T-cell (primary cell): ENCODE measurements at regions not wholly inside any gene's neighbourhood (a gene's known extent, or its start where the extent isn't known, plus 50 kb on each side); places are given as distances from the start of the nearest gene placed in this dataset.

Source experiments
- ATAC-seq, 4 experiments: fragments of 200-7000 bp in 3 of 4; fragments of 150-1000 bp in 1 of 4; cut with Tn5 transposase; replicated peaks in 1 of 4; 1 replicate in 3 of 4; 2 replicates in 1 of 4; pipeline ENCODE4 v1.10.0; 2021; ENCODE audit warnings: moderate library complexity in 3 of 4, mild to moderate bottlenecking in 2 of 4, moderate number of reproducible peaks in 1 of 4
- CTCF ChIA-PET, 2 donors: fragments of 300-600 bp; sonication (Branson Sonifier 250); formaldehyde crosslinking; loops; one replicate each; lab custom pipeline; 2022; ENCODE audit warnings: antibody characterized with exemption in 2 of 2; lab: Charles Lee
- POLR2A ChIA-PET, 2 donors: fragments of 300-600 bp; sonication (Branson Sonifier 250); formaldehyde crosslinking; loops; one replicate each; lab custom pipeline; 2022; ENCODE audit warnings: antibody characterized with exemption in 2 of 2; lab: Charles Lee
- DNase-seq, 35 experiments: peaks; one replicate each; pipeline versions ENCODE4 v3.0.0 to v3.0.0-alpha.2; 2013 to 2023
- H3K27ac ChIP-seq: one replicate; pipeline ENCODE4 v1.5.1; 2013; ENCODE audit warnings: low read length
- H3K27me3 ChIP-seq, 2 experiments: replicated peaks in 1 of 2; 1 replicate in 1 of 2; 2 replicates in 1 of 2; pipeline versions ENCODE4 v1.6.1 to v1.7.0; 2013; ENCODE audit warnings: low read length in 1 of 2, mixed read lengths in 1 of 2; ENCODE audit not compliant: control insufficient read depth in 2 of 2, insufficient read depth in 2 of 2; ENCODE audit errors: extremely low read depth in 1 of 2
- H3K36me3 ChIP-seq, 2 donors: 1 replicate in 1 of 2; 2 replicates in 1 of 2; pipeline versions ENCODE4 v1.6.1 to v1.7.0; 2013; ENCODE audit warnings: low read length in 1 of 2; ENCODE audit not compliant: control insufficient read depth in 2 of 2, insufficient read depth in 1 of 2; ENCODE audit errors: extremely low read depth in 1 of 2
- H3K4me1 ChIP-seq, 2 experiments: 1 replicate in 1 of 2; 2 replicates in 1 of 2; pipeline versions ENCODE4 v1.6.1 to v1.7.0; 2013; ENCODE audit warnings: low read length in 2 of 2, mixed read lengths in 1 of 2; ENCODE audit not compliant: insufficient read depth in 2 of 2, control insufficient read depth in 1 of 2; ENCODE audit errors: extremely low read depth in 1 of 2
- H3K4me3 ChIP-seq, 2 donors: 1 replicate in 1 of 2; 2 replicates in 1 of 2; pipeline versions ENCODE4 v1.5.1 to v1.7.0; 2013; ENCODE audit warnings: mild to moderate bottlenecking in 2 of 2, low read length in 1 of 2, moderate library complexity in 1 of 2; ENCODE audit not compliant: control insufficient read depth in 1 of 2; ENCODE audit errors: extremely low read depth in 1 of 2
- H3K9me3 ChIP-seq: 2 replicates; pipeline ENCODE4 v1.7.0; 2013
- H3K27ac Mint-ChIP-seq, 2 donors: one replicate each; pipeline ENCODE4 v1.8.0; 2020 to 2021; ENCODE audit warnings: mild to moderate bottlenecking in 2 of 2, mixed read lengths in 2 of 2
- H3K27me3 Mint-ChIP-seq, 2 donors: one replicate each; pipeline ENCODE4 v1.8.0; 2021 to 2022; ENCODE audit warnings: mixed read lengths in 2 of 2
- H3K36me3 Mint-ChIP-seq: one replicate; pipeline ENCODE4 v1.8.0; 2021; ENCODE audit warnings: mixed read lengths
- H3K4me1 Mint-ChIP-seq, 3 donors: one replicate each; pipeline ENCODE4 v1.8.0; 2020 to 2022; ENCODE audit warnings: mixed read lengths in 3 of 3, mild to moderate bottlenecking in 1 of 3
- H3K4me3 Mint-ChIP-seq, 3 donors: one replicate each; pipeline ENCODE4 v1.8.0; 2020 to 2022; ENCODE audit warnings: mild to moderate bottlenecking in 3 of 3, mixed read lengths in 3 of 3, moderate library complexity in 3 of 3
- H3K9me3 Mint-ChIP-seq, 3 donors: one replicate each; pipeline ENCODE4 v1.8.0; 2020 to 2022; ENCODE audit warnings: mixed read lengths in 3 of 3
- WGBS: methylation state at CpG from one replicate; pipeline ENCODE4 v1.1.5; 2013; ENCODE audit warnings: missing lambda C conversion rate; ENCODE audit not compliant: insufficient coverage; 5-methylcytosine and 5-hydroxymethylcytosine counted together

- H3K4me3 ChIP-seq, result no peak overlapping the region
- H3K27me3 Mint-ChIP-seq, result no peaks in the 10 kb centered on the region
- no peak overlapping the region for H3K4me3 Mint-ChIP-seq
- WGBS, result no CpG with 5 or more reads among the region's 1 CpG
- no peak overlapping the region for H3K27ac Mint-ChIP-seq
- DNase-seq, result no peak
- no peak for ATAC-seq
- no peaks in the 10 kb centered on the region for H3K36me3 ChIP-seq
- no peak overlapping the region for H3K27ac ChIP-seq
- no peaks in the 10 kb centered on the region for H3K36me3 Mint-ChIP-seq
- H3K4me1 ChIP-seq, result no peaks in the 10 kb centered on the region
- no peaks in the 10 kb centered on the region for H3K4me1 Mint-ChIP-seq
- no peaks in the 10 kb centered on the region for H3K27me3 ChIP-seq
- CTCF ChIA-PET, result no interaction called here
- peaks cover 16 to 40% (median 19%) of the 10 kb centered on the region in 3 donors for H3K9me3 Mint-ChIP-seq
- POLR2A ChIA-PET, result no interaction called here
- no peaks in the 10 kb centered on the region for H3K9me3 ChIP-seq
Observed at GRCh38 chr9:13383216-13383615, 103.7 kb upstream of the MPDZ start.

GRCh38 chr9:13382595-13382994 lies 103.1 kb upstream of the MPDZ start:
- H3K36me3 Mint-ChIP-seq, result no peaks in the 10 kb centered on the region
- H3K27me3 ChIP-seq, result no peaks in the 10 kb centered on the region
- no peak overlapping the region for H3K4me3 Mint-ChIP-seq
- no peaks in the 10 kb centered on the region for H3K9me3 ChIP-seq
- H3K27me3 Mint-ChIP-seq, result no peaks in the 10 kb centered on the region
- H3K27ac ChIP-seq, result no peak overlapping the region
- no peaks in the 10 kb centered on the region for H3K4me1 Mint-ChIP-seq
- no peak for ATAC-seq
- no peak overlapping the region for H3K27ac Mint-ChIP-seq
- H3K9me3 Mint-ChIP-seq, result peaks cover 15 to 40% (median 18%) of the 10 kb centered on the region in 3 donors
- H3K36me3 ChIP-seq, result no peaks in the 10 kb centered on the region
- no peak for DNase-seq
- CTCF ChIA-PET, result no interaction called here
- POLR2A ChIA-PET, result no interaction called here
- no peaks in the 10 kb centered on the region for H3K4me1 ChIP-seq
- WGBS, result no CpG with 5 or more reads among the region's 5 CpGs
- H3K4me3 ChIP-seq, result no peak overlapping the region

GRCh38 chr9:13380903-13381302 lies 101.4 kb upstream of the MPDZ start:
- H3K27me3 Mint-ChIP-seq, result no peaks in the 10 kb centered on the region
- no peak overlapping the region for H3K27ac Mint-ChIP-seq
- H3K36me3 Mint-ChIP-seq, result no peaks in the 10 kb centered on the region
- ATAC-seq (no peak), DNase-seq (no peak)
- Histone ChIP-seq H3K4me1 (no peaks in the 10 kb centered on the region), H3K4me3 (no peak overlapping the region), H3K9me3 (no peaks in the 10 kb centered on the region), H3K27ac (no peak overlapping the region), H3K27me3 (no peaks in the 10 kb centered on the region), H3K36me3 (no peaks in the 10 kb centered on the region)
- no peak overlapping the region for H3K4me3 Mint-ChIP-seq
- no peaks in the 10 kb centered on the region for H3K4me1 Mint-ChIP-seq
- ChIA-PET CTCF (no interaction called here), POLR2A (no interaction called here)
- peaks cover 11 to 33% (median 19%) of the 10 kb centered on the region in 3 donors for H3K9me3 Mint-ChIP-seq
- 77% methylated on average over 3 of the region's 3 CpGs for WGBS

- WGBS, result no CpG with 5 or more reads among the region's 2 CpGs
- H3K36me3 Mint-ChIP-seq, result no peaks in the 10 kb centered on the region
- Histone ChIP-seq H3K27ac (no peak overlapping the region), H3K4me1 (no peaks in the 10 kb centered on the region), H3K36me3 (no peaks in the 10 kb centered on the region), H3K4me3 (no peak overlapping the region), H3K9me3 (no peaks in the 10 kb centered on the region), H3K27me3 (no peaks in the 10 kb centered on the region)
- H3K4me1 Mint-ChIP-seq, result no peaks in the 10 kb centered on the region
- POLR2A ChIA-PET, result no interaction called here
- H3K27me3 Mint-ChIP-seq, result no peaks in the 10 kb centered on the region
- H3K9me3 Mint-ChIP-seq, result peaks cover 5 to 18% (median 18%) of the 10 kb centered on the region in 3 donors
- H3K4me3 Mint-ChIP-seq, result no peak overlapping the region
- no peak for ATAC-seq
- DNase-seq, result no peak
- H3K27ac Mint-ChIP-seq, result no peak overlapping the region
- CTCF ChIA-PET, result no interaction called here
Observed at GRCh38 chr9:13378154-13378553, 98.7 kb upstream of the MPDZ start.

- Mint-ChIP-seq H3K4me1 (no peaks in the 10 kb centered on the region), H3K4me3 (no peak overlapping the region), H3K27ac (no peak overlapping the region), H3K9me3 (peaks cover 5 to 18% (median 10%) of the 10 kb centered on the region in 3 donors), H3K27me3 (no peaks in the 10 kb centered on the region), H3K36me3 (no peaks in the 10 kb centered on the region)
- no peak for ATAC-seq
- CTCF ChIA-PET, result no interaction called here
- DNase-seq, result no peak
- Histone ChIP-seq H3K27me3 (no peaks in the 10 kb centered on the region), H3K4me1 (no peaks in the 10 kb centered on the region), H3K27ac (no peak overlapping the region), H3K4me3 (no peak overlapping the region), H3K36me3 (no peaks in the 10 kb centered on the region), H3K9me3 (no peaks in the 10 kb centered on the region)
- WGBS, result 75% methylated on average over 2 of the region's 3 CpGs
- POLR2A ChIA-PET, result no interaction called here
Observed at GRCh38 chr9:13377171-13377925, 97.9 kb upstream of the MPDZ start.

GRCh38 chr9:13372510-13372909 lies 93.0 kb upstream of the MPDZ start:
- peaks cover 0 to 13% (median 0%) of the 10 kb centered on the region in 3 donors for H3K9me3 Mint-ChIP-seq
- H3K4me3 Mint-ChIP-seq, result no peak overlapping the region
- WGBS, result no CpG with 5 or more reads among the region's 1 CpG
- H3K36me3 Mint-ChIP-seq, result no peaks in the 10 kb centered on the region
- H3K27me3 Mint-ChIP-seq, result no peaks in the 10 kb centered on the region
- Histone ChIP-seq H3K9me3 (no peaks in the 10 kb centered on the region), H3K36me3 (no peaks in the 10 kb centered on the region), H3K4me1 (no peaks in the 10 kb centered on the region), H3K27me3 (no peaks in the 10 kb centered on the region), H3K4me3 (no peak overlapping the region), H3K27ac (no peak overlapping the region)
- DNase-seq (no peak), ATAC-seq (no peak)
- CTCF ChIA-PET, result interaction anchor here in 1 of 2 donors (0.7 kb wide), 1 partner anchor 35 kb away, joined by 4 read pairs; no protein-coding TSS in a partner anchor
- H3K4me1 Mint-ChIP-seq, result no peaks in the 10 kb centered on the region
- POLR2A ChIA-PET, result no interaction called here
- no peak overlapping the region for H3K27ac Mint-ChIP-seq
